GM21737 (cell line): ENCODE measurements at regions not wholly inside any gene's neighbourhood (a gene's known extent, or its start where the extent isn't known, plus 50 kb on each side); places are given as distances from the start of the nearest gene placed in this dataset.

ENCODE experiments used
- ATAC-seq: cut with Tn5 transposase; IDR thresholded peaks from one replicate; pipeline ENCODE4 v1.9.1; 2021; ENCODE audit warnings: mild to moderate bottlenecking, moderate library complexity; ENCODE audit not compliant: unreplicated experiment

GRCh38 chr7:25619963-25620799 is 391.9 kb upstream of the NPVF start:
- ATAC-seq, result no peak

GRCh38 chr7:25621993-25622392 is 393.7 kb upstream of the NPVF start:
- no peak for ATAC-seq

GRCh38 chr7:25622695-25623094 is 394.4 kb upstream of the NPVF start:
- ATAC-seq, result no peak

DNA sequence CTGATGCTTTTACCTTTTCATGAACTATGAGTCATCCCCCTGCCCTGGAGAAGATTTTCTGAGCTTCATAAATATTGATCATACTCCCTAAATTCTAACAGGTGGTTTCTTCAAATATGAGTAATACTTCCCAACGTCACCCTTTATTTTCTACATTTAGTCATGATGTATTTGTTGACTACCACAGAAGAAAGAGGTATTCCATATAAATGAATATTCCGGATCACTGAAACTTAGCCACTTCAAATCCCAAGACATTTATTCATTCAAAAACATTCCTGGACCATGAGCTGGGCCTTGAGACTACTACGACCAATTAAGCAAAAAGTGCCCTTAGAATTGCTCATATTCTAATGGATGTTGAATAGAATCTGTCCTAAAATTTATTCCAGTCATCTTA is 395.8 kb upstream of the NPVF start:
- ATAC-seq, result no peak

DNA sequence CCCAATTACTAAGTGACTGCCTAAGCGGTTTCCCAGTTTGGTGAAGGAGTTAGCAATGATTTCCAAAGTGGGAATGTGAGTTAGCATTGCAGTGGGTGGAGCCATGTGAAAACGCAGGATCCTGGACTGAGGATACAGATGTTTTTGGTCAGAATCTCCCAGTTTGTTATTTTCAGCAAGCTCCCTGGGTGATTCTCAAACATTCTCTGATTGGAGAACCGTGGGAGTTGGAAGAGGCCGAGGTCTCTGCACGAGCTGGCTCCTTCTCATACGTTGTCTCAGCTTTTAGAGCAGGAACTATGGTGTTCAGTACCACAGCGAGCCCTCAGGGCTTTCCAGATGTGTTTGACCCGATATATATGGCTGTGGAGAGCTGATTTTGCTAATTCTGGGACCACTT is 396.5 kb upstream of the NPVF start:
- ATAC-seq, result no peak

- no peak for ATAC-seq
These were observed 397.2 kb upstream of the NPVF start for GRCh38 chr7:25625306-25625992.

GRCh38 chr7:25626451-25627131 is 398.3 kb upstream of the NPVF start:
- ATAC-seq, result no peak

DNA sequence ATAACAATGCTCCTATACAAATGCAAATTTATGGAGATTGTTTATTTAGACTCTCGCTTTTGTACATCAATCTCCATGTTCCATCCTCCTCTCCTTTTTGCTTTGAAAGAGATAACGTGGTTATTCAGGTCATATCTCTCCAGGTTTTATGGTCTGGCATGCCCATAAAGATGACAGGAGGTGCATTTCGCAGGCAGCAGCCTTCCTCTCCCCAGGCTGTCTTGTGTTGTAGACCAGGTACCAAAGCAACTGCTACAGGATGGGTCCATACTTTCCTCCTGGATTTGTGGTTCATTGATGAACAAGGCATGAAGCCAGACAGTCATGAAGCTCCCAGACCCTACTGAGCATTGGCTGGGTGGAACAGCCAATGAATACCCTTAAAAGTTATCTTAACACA is 400.2 kb upstream of the NPVF start:
- ATAC-seq, result no peak

- no peak for ATAC-seq
These were observed 404.3 kb upstream of the NPVF start for GRCh38 chr7:25632616-25633015.

GRCh38 chr7:25633426-25634036 is 405.2 kb upstream of the NPVF start:
- ATAC-seq, result no peak

DNA sequence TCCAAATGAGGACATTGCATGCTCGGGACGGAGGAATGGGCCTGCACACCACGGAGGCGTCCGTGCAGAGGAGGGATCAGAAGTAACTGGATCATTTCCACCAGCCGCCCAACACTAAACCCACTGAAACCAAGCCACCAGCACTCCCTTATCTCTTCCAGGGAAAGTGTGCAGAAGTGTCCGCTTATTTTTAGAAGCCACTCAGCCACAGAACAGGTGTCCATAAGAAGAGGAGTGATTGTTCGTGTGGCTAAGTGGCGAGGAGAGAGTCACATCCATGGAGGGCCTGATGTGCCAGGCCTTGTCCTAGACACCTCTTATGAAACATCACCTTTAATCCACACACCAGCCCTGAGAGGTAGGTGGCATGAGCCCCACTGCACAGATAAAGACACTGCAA is 407.9 kb upstream of the NPVF start:
- ATAC-seq, result no peak

DNA sequence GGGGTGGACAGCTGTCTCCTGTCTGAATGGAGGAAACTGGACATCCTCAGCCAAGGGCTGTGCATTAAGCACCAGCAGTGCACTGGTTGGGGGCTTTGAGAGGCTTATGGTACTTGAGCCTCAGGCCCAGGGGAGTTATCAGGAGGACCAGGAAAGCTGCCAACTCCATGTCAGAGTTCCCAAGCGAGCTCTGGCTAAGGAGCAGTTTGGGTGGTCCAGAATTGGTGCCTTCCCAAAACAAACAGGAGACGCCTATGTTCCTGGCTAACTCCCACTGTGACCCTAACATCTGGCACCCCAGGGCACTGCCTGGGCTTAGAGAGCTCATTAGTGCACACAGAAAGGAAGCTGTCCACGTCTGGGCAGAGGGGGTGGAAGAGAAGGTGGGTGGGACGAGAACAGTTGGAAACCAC is 408.6 kb upstream of the NPVF start:
- no peak for ATAC-seq

- no peak for ATAC-seq
These were observed 409.8 kb upstream of the NPVF start for GRCh38 chr7:25638068-25638467.

- no peak for ATAC-seq
These were observed 410.4 kb upstream of the NPVF start for GRCh38 chr7:25638590-25639244.

DNA sequence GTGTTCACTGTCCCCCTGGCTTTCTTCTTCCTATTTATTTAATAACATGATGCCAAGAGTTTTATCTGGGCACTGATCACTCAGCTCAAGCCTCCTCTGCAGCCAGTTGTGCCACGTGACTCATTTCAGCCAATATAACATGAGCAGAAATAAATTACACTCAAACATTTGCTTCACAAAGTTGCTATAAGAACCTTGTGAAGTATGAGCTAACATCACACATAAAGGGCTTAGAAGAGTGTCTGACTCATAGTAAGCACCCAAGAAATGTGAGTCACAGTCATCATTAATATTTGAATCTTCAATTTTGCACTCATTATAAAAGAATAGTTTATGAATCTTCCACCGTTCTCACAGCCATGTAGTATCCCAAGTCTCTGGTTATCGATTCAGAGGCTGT is 414.6 kb upstream of the NPVF start:
- no peak for ATAC-seq

DNA sequence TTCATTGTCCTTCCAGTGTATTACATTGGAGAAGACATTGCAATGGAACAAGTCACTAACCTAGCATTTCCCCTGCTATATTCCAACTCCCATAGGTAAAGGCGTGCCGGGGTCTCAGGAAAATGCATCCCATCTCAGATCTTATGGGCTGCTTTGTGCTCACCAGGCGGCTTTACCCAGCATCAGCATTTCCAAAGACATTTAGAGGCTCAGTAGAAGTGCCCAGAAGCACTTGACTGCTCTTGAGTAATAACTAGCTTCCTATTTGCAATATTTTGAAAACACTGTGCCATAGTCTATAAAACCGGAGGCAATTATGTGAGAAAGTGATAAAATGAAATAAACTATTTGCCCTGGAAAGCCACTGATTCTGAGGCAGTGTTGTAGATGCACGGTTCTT is 415.0 kb upstream of the NPVF start:
- ATAC-seq, result no peak

- no peak for ATAC-seq
These were observed 415.6 kb upstream of the NPVF start for GRCh38 chr7:25643770-25644394.

- ATAC-seq, result no peak
These were observed 418.6 kb upstream of the NPVF start for GRCh38 chr7:25646726-25647413.

DNA sequence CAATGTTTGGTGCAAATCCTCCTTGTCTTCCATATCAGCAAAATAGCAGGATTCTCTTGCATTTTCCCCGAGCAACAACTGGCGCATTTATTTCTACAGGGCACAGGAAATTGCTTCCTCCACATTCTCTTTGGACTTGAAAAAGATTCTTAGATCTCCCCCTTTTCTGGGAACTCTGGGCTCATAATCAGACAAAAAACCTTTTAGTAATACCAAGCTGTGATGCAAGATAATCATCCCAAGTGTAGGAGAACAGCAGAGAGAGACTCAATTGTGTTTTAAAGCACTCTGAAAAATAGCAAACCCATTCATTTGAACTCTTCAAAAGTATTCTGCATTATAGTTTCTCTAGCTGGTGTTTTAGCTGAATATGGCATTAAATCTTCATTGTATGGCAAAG is 419.6 kb upstream of the NPVF start:
- no peak for ATAC-seq

GRCh38 chr7:25652366-25652765 is 424.1 kb upstream of the NPVF start:
- ATAC-seq, result no peak
